Activated naive CD8-positive, alpha-beta T cell treated with anti-CD3 and anti-CD28 coated beads, Interleukin-2, amount 10 ng/mL, durations not matched to agents 7 days and 5 days (primary cell): ENCODE measurements at regions not wholly inside any gene's neighbourhood (a gene's known extent, or its start where the extent isn't known, plus 50 kb on each side); places are given as distances from the start of the nearest gene placed in this dataset.

Source experiments
- ATAC-seq: fragments of 150-1000 bp; cut with Tn5 transposase; one replicate; pipeline ENCODE4 v1.10.0; 2021; ENCODE audit warnings: low read depth, moderate library complexity
- POLR2A ChIA-PET: fragments of 350-600 bp; sonication (Branson Sonifier 250); formaldehyde crosslinking; loops from one replicate; lab custom pipeline; 2021; ENCODE audit warnings: antibody characterized with exemption; lab: Charles Lee
- DNase-seq: peaks from one replicate; pipeline ENCODE4 v3.0.0; 2021
- H3K27ac Mint-ChIP-seq: one replicate; pipeline ENCODE4 v1.8.0; 2022; ENCODE audit warnings: mild to moderate bottlenecking, mixed read lengths
- H3K27me3 Mint-ChIP-seq: one replicate; pipeline ENCODE4 v1.8.0; 2022; ENCODE audit warnings: mild to moderate bottlenecking, moderate library complexity, mixed read lengths
- H3K36me3 Mint-ChIP-seq: one replicate; pipeline ENCODE4 v1.8.0; 2021; ENCODE audit warnings: mild to moderate bottlenecking, mixed read lengths
- H3K4me1 Mint-ChIP-seq: one replicate; pipeline ENCODE4 v1.8.0; 2021; ENCODE audit warnings: mixed read lengths
- H3K4me3 Mint-ChIP-seq: one replicate; pipeline ENCODE4 v1.8.0; 2022; ENCODE audit warnings: mild to moderate bottlenecking, moderate library complexity, mixed read lengths
- H3K9me3 Mint-ChIP-seq: one replicate; pipeline ENCODE4 v1.8.0; 2021; ENCODE audit warnings: mixed read lengths

DNA sequence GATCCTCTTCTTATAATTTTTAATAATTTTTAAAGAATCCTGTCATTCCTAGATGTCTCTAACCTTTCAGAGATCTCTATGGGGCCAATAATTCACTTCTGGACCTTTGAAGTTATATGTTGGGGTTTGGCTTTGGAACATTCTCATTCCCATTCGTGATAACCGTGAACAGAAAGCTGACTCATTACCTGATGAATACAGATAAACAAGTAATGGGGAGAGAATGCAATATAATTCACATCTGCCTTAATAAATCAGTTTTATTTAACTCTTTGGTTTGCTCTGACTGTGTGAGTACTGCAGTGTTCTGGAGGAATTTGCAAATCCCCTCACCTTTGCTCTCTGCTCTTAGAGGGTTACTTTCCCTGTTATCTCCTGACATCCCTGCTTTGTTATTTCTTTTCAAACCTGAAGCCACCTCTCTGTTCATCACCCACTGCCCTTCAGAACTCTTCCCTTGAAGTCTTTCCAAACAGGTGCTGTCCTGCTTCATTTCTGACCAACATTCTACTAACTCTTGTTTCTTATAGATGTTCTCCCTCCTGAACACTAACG, 79.6 kb upstream of the SLC38A2 start:
- Mint-ChIP-seq H3K9me3 (peaks cover 6% of the 10 kb centered on the region), H3K27me3 (no peaks in the 10 kb centered on the region), H3K36me3 (peaks cover 24% of the 10 kb centered on the region), H3K27ac (no peak overlapping the region), H3K4me3 (no peak overlapping the region), H3K4me1 (peaks cover 37% of the 10 kb centered on the region)
- DNase-seq (no peak), ATAC-seq (no peak)
- POLR2A ChIA-PET: no interaction called here

DNA sequence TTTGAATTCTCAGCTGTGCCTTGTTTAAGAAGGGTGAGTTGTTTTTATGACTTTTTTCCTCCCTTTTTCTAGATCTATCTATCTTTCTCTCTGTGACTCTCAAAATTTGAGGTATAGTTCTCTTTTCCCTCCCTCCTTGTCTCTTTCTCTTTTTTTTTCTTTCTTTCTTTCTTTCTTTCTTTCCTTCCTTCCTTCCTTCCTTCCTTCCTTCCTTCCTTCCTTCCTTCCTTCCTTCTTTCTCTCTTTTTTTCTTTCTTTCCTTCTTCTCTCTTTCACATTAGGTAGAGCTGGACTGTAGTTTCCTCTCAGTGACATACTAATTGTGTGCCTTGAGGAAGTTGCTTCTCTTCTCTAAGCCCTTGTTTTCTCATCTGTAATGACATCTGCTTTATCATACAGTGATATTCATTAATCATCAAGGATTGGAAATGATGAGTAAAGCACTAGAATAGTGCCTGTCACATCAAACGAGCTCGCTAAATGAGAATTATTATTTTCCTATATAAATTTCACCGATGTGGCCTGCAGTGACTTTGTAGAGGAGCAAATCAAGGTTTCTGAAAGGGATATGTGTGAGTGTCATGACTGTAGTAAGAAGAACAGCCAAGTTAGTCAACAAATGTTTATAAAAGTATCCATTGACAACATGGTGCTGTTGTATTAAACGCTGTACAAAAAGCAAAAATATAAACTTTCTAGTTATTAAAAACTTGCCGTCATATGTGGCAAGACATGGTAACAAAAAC, 78.9 kb upstream of the SLC38A2 start:
- Mint-ChIP-seq H3K36me3 (peaks cover 22% of the 10 kb centered on the region), H3K4me3 (no peak overlapping the region), H3K27ac (no peak overlapping the region), H3K27me3 (no peaks in the 10 kb centered on the region), H3K4me1 (peaks cover 32% of the 10 kb centered on the region), H3K9me3 (peaks cover 4% of the 10 kb centered on the region)
- no peak for DNase-seq
- ATAC-seq: no peak
- POLR2A ChIA-PET: no interaction called here

DNA sequence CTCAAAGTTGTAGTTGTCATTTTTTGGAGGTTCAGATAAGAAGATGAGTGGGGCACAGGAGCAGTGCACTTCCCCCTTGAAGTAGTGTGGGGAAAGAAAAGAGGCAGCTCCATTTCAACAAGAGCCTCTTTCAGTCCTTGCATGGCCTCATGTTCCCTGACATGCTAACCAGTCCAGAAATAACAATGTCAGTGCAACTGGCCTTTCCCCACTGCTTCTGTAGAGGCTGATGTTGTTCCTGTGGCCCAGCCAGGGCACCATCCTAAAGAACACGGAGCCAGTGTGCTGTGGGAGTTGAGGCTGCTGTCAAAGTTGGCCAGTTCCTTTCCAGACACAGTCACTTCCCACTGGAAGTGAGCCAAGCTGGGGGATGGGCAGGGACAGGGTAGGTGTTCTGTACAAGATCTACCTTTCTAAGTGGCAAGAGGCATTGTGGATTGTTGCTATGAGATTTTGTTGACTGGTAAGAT, 77.7 kb upstream of the SLC38A2 start:
- H3K27me3 Mint-ChIP-seq: no peaks in the 10 kb centered on the region
- H3K36me3 Mint-ChIP-seq: peaks cover 22% of the 10 kb centered on the region
- POLR2A ChIA-PET: no interaction called here
- H3K27ac Mint-ChIP-seq: no peak overlapping the region
- ATAC-seq (no peak), DNase-seq (no peak)
- peaks cover 26% of the 10 kb centered on the region for H3K4me1 Mint-ChIP-seq
- peaks cover 4% of the 10 kb centered on the region for H3K9me3 Mint-ChIP-seq
- no peak overlapping the region for H3K4me3 Mint-ChIP-seq

DNA sequence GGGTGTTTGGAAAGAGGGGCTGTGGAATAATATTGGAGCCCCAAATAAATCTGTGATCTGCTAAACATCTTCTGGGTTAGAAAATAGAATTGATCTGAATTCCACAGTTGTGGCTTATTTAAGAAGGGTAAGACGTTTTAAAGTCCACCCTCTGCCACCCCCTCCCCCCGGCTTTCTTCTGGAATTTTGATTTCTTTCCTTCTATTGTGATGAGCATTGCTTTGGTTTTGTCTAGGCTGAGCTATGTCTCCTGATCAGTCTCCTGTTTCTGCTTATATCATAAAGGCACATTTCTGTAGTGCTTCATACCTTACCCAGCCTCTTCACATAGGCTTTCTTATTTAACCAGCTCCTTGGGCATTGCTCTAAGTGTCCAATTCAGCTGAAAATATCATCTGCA, 77.3 kb upstream of the SLC38A2 start:
- H3K36me3 Mint-ChIP-seq: peaks cover 20% of the 10 kb centered on the region
- POLR2A ChIA-PET: no interaction called here
- H3K4me1 Mint-ChIP-seq: peaks cover 23% of the 10 kb centered on the region
- ATAC-seq: no peak
- H3K27me3 Mint-ChIP-seq: no peaks in the 10 kb centered on the region
- no peak overlapping the region for H3K4me3 Mint-ChIP-seq
- no peak overlapping the region for H3K27ac Mint-ChIP-seq
- no peak for DNase-seq
- peaks cover 4% of the 10 kb centered on the region for H3K9me3 Mint-ChIP-seq

- no peaks in the 10 kb centered on the region for H3K27me3 Mint-ChIP-seq
- H3K4me3 Mint-ChIP-seq: no peak overlapping the region
- peaks cover 4% of the 10 kb centered on the region for H3K9me3 Mint-ChIP-seq
- H3K27ac Mint-ChIP-seq: no peak overlapping the region
- DNase-seq: no peak
- POLR2A ChIA-PET: interaction anchor here (1.0 kb wide), 1 partner anchor 11 kb away, joined by 3 read pairs; no protein-coding TSS in a partner anchor
- peaks cover 17% of the 10 kb centered on the region for H3K36me3 Mint-ChIP-seq
- H3K4me1 Mint-ChIP-seq: peaks cover 19% of the 10 kb centered on the region
- no peak for ATAC-seq
Observed at GRCh38 chr12:46449316-46449715, 76.7 kb upstream of the SLC38A2 start.

DNA sequence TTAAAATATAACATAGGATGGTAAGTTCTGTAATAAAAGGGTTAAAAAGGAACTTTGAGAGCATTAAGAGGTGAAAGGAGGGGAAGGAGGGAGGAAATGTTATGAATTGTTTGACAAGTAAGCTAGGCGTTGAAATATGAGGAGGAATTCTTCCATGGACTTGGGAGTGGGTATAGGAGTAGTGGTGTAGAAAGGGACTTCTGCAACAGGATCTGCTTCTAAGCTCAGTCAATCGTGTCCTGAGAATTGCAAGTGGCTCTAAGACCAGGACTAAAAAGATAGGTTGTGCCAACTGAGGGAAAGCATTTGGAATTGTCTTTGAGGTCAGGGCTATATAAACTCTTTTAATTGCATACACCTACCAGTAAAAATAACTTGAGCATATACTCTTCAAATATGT, 74.1 kb upstream of the SLC38A2 start:
- H3K9me3 Mint-ChIP-seq: peaks cover 3% of the 10 kb centered on the region
- DNase-seq: no peak
- H3K4me3 Mint-ChIP-seq: no peak overlapping the region
- no peak overlapping the region for H3K27ac Mint-ChIP-seq
- no peaks in the 10 kb centered on the region for H3K27me3 Mint-ChIP-seq
- ATAC-seq: no peak
- peaks cover 14% of the 10 kb centered on the region for H3K36me3 Mint-ChIP-seq
- H3K4me1 Mint-ChIP-seq: peaks cover 17% of the 10 kb centered on the region
- POLR2A ChIA-PET: no interaction called here

- Mint-ChIP-seq H3K27ac (no peak overlapping the region), H3K27me3 (no peaks in the 10 kb centered on the region), H3K4me3 (no peak overlapping the region), H3K36me3 (peaks cover 13% of the 10 kb centered on the region), H3K4me1 (peaks cover 15% of the 10 kb centered on the region), H3K9me3 (peaks cover 3% of the 10 kb centered on the region)
- no peak for DNase-seq
- POLR2A ChIA-PET: interaction anchor here (0.9 kb wide), 1 partner anchor 14 kb away, joined by 6 read pairs; no protein-coding TSS in a partner anchor
- ATAC-seq: no peak
Observed at GRCh38 chr12:46445551-46446235, 73.1 kb upstream of the SLC38A2 start.

DNA sequence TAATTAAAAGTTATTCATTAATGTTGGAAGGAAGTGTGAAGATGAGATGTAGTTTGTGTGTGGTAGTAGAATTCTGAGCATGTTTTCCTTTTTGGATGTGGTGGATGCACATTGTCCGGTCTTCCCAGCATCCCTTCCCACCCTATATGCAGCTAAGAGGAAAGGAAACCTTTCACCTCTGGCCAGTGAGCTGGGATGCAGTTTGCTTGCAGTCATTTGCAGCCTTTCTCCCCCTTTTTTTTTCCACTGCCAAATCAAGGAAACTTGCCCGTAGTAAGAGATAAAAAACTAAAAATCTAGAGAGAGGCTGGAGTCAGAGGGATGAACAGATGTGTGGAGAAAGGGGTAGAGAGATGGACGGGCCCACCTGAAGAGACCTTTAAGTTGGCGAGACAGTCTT, 72.5 kb upstream of the SLC38A2 start:
- H3K4me1 Mint-ChIP-seq: peaks cover 15% of the 10 kb centered on the region
- H3K4me3 Mint-ChIP-seq: no peak overlapping the region
- H3K27me3 Mint-ChIP-seq: no peaks in the 10 kb centered on the region
- DNase-seq (no peak), ATAC-seq (no peak)
- peaks cover 11% of the 10 kb centered on the region for H3K36me3 Mint-ChIP-seq
- H3K27ac Mint-ChIP-seq: no peak overlapping the region
- peaks cover 3% of the 10 kb centered on the region for H3K9me3 Mint-ChIP-seq
- POLR2A ChIA-PET: interaction anchor here (0.9 kb wide), 1 partner anchor 13 kb away, joined by 6 read pairs; no protein-coding TSS in a partner anchor

- no peaks in the 10 kb centered on the region for H3K27me3 Mint-ChIP-seq
- no peak for ATAC-seq
- POLR2A ChIA-PET: no interaction called here
- no peak overlapping the region for H3K4me3 Mint-ChIP-seq
- no peak overlapping the region for H3K27ac Mint-ChIP-seq
- H3K9me3 Mint-ChIP-seq: no peaks in the 10 kb centered on the region
- H3K4me1 Mint-ChIP-seq: peaks cover 6% of the 10 kb centered on the region
- no peak for DNase-seq
- H3K36me3 Mint-ChIP-seq: peaks cover 5% of the 10 kb centered on the region
Observed at GRCh38 chr12:46443594-46444263, 71.2 kb upstream of the SLC38A2 start.

DNA sequence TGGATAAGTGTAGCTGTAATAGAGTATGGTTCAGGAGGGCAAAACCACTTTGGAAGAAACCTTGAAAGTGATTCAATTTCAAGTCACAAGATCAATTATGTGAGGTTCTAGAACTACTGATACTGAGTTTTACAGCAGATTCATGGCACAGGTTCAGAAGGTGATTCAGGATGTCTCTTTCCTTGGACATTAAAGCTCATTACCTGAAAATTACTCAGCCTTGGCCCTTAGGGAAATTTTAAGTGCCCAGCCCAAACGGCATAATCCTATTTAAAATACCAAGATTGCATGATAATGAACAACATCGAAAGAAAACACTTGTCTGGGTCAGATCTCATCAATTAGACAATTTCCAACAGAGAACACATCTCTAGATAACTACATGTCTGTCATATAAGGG, 70.2 kb upstream of the SLC38A2 start:
- Mint-ChIP-seq H3K27ac (no peak overlapping the region), H3K36me3 (peaks cover 1% of the 10 kb centered on the region), H3K9me3 (no peaks in the 10 kb centered on the region), H3K4me1 (peaks cover 6% of the 10 kb centered on the region), H3K4me3 (no peak overlapping the region), H3K27me3 (no peaks in the 10 kb centered on the region)
- ATAC-seq (no peak), DNase-seq (no peak)
- POLR2A ChIA-PET: no interaction called here

DNA sequence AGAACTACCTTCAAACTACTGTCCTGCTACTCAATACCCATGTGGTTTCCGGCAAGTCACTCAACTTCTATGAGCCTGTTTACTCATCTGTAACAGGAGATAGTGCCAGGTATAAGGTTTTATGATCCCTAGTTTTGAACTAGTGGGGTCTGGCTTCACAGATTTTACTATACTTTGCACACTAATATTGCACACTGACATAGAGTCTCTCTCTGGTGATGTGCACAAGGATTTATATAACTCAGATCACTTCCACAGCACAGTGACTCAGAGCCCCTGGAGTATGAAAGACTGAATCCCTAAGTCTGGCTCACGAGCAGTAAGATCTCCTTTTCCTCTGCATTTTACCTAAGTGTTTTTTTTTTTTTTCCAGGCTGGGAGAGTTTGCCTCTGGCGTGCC, 69.7 kb upstream of the SLC38A2 start:
- POLR2A ChIA-PET: no interaction called here
- H3K27ac Mint-ChIP-seq: no peak overlapping the region
- no peaks in the 10 kb centered on the region for H3K36me3 Mint-ChIP-seq
- H3K4me1 Mint-ChIP-seq: peaks cover 6% of the 10 kb centered on the region
- DNase-seq: no peak
- no peaks in the 10 kb centered on the region for H3K27me3 Mint-ChIP-seq
- no peaks in the 10 kb centered on the region for H3K9me3 Mint-ChIP-seq
- H3K4me3 Mint-ChIP-seq: no peak overlapping the region
- ATAC-seq: no peak

GRCh38 chr12:46439793-46440511, 67.4 kb upstream of the SLC38A2 start:
- ATAC-seq (no peak), DNase-seq (no peak)
- no peaks in the 10 kb centered on the region for H3K9me3 Mint-ChIP-seq
- peaks cover 1% of the 10 kb centered on the region for H3K4me1 Mint-ChIP-seq
- POLR2A ChIA-PET: no interaction called here
- H3K4me3 Mint-ChIP-seq: no peak overlapping the region
- H3K27ac Mint-ChIP-seq: no peak overlapping the region
- peaks cover 2% of the 10 kb centered on the region for H3K36me3 Mint-ChIP-seq
- no peaks in the 10 kb centered on the region for H3K27me3 Mint-ChIP-seq
